ENCODE measurements at regions not wholly inside any gene's neighbourhood (a gene's known extent, or its start where the extent isn't known, plus 50 kb on each side); places are given as distances from the start of the nearest gene placed in this dataset.
"Not testable (repeated sequence)": the region's sequence is repeated elsewhere in the genome, so short reads cannot be mapped to it uniquely, and the experiment has no call there.

GRCh38 chr2:64745562-64745961 lies 91.8 kb upstream of the SERTAD2 start:
- no peak for DNase-seq

DNA sequence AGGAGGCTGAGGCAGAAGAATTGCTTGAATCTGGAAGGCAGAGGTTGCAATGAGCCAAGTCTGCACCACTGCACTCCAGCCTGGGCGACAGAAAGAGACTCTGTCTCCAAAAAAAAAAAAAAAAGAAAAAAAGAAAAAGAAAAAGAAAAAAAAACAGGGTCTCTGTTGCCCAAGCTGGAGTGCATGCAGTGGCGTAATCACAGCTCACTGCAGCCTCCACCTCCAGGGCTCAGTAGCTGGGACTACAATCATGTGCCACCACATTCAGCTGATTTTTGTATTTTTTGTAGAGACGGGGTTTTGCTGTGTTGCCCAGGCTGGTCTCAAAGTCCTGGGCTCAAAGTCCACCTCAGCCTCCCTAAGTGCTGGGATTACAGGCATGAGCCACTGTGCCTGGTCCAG lies 94.0 kb upstream of the SERTAD2 start:
- DNase-seq: not testable (repeated sequence)

DNA sequence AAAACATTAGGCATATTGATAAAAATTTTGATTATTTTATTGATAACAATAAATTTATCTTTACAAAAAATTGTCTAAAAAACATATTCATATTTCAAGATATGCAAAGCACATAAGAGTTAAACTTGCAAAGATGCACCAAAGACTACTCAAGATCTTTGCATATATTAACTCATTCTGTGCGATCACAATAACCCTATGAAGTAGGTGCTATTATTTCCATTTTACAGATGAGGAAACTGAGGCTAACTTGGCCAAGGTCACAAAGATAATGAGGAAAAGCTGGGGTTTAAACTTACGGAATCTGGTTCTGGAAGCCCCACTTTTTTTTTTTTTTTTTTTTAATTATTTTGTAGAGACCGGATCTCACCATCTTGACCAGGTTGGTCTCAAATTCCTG lies 94.4 kb upstream of the SERTAD2 start:
- no peak for DNase-seq

- no peak for DNase-seq
These were observed 94.8 kb upstream of the SERTAD2 start for GRCh38 chr2:64748561-64748960.

DNA sequence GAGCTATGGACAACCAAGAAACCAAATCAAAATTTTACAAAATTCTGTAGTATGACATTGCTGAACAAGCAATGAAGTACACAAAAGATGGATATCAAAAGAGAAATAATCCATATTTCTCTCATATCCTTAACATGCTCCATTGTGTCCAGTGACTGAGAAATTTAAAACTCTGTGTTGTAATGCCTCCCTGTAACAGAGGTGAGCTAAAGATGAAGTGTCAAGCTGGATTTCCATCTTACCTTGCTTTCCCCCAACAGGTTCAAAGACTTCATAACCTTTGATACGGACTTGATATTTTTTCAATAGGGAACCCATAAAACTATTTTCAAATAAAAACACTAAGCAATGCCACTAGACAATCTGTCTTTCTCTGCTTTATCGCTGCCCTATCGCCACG lies 95.7 kb upstream of the SERTAD2 start:
- no peak for DNase-seq

GRCh38 chr2:64750001-64750816 lies 96.5 kb upstream of the SERTAD2 start:
- peak; percentile 70 for DNase-seq

DNA sequence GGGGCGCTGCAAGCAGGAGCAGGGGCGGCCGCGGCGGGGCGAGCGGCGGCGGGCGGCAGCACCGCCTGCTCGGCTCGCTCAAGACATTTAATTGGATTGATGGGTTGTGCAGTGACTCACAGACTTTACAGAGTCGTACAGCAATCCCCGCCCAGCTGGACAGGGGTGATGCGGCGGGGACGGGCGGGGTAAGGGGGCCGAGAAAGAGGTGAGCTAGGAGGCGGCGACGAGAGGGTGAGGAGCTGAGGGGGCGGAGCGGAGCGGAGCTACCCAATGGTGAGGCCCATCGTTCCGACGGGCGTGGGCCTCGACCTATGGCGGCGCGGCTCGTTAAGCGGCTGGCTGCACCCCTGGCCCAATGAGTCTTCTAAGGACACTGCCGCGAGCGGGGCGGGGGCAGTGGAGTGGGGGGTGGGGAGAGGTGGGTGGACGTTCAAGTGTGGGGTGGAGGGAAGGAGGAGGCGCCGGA lies 97.1 kb upstream of the SERTAD2 start:
- peak; percentile 100 for DNase-seq

- DNase-seq: no peak
These were observed 97.9 kb upstream of the SERTAD2 start for GRCh38 chr2:64751286-64752260.

GRCh38 chr2:64753399-64753798 lies 99.7 kb upstream of the SERTAD2 start:
- no peak for DNase-seq

DNA sequence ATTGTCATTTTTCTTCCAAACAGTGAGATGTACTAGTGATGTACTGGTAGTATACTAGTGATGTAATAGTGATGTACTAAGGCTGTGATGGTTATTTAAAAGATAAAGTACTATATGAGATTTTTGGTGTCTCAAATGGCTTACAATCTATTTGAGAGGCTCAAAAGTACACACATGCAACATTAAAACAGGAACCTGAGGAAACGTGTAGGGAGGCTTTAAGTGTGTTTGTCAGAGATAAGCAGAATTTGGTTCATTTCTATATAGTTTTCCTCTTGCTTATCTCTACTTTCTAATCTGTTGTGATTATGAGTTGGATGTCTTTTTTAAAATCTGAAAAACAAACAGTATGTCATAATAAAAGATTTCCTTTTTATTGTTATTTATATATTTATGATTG lies 100.9 kb upstream of the SERTAD2 start:
- no peak for DNase-seq

- DNase-seq: no peak
These were observed 103.4 kb upstream of the SERTAD2 start for GRCh38 chr2:64757126-64757525.

- DNase-seq: no peak
These were observed 106.4 kb upstream of the SERTAD2 start for GRCh38 chr2:64760128-64760527.

DNA sequence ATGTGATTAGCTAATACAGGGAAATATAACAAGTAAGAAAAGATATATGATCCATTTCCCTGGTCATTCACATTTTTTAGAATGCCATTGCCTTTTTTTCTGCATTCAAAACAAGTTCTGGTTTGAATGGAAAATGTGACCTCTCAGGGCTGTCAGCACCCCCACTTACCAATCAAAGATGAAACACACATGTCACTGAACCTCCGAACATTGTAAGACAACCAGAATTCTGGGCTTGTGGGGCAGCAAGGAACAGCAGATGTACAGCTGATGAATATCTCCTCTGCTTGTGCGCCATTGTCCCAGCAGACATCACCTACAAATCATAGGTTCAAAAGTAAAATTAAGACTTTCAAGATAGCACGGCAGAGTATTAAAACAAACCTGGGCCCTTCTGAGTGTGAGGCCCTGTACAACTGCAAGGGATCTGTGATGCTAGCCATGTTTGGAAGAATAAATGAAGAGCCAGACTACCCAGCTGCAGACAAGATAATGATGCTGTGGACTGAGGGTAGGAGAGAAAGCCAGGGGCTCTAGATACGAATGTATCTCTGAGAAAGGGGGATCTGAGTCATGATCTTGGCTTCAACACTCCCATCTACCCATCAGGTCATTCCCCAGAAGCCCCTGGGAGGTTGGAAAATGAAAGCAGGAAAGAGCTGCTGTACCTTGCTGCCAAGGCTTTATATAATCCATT lies 108.7 kb upstream of the SERTAD2 start:
- no peak for DNase-seq

DNA sequence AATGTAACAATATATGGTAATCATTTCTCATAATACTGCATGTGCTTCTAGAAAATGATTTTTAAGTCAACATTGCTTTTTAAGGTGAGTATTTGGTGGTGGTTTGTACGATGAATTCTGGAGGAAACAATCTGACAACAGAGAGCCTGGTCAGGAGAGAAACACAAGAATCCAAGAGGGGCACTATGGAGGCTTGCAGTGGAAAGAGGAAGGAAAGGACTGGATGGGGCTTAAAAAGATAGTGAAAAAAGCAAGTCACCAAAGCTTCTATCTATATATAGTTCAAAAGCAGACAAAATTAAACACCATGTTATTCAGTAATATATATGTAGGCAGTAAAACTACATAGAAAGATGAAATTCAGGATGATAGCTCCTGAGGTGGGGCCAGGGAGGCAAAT lies 109.4 kb upstream of the SERTAD2 start:
- DNase-seq: no peak

DNA sequence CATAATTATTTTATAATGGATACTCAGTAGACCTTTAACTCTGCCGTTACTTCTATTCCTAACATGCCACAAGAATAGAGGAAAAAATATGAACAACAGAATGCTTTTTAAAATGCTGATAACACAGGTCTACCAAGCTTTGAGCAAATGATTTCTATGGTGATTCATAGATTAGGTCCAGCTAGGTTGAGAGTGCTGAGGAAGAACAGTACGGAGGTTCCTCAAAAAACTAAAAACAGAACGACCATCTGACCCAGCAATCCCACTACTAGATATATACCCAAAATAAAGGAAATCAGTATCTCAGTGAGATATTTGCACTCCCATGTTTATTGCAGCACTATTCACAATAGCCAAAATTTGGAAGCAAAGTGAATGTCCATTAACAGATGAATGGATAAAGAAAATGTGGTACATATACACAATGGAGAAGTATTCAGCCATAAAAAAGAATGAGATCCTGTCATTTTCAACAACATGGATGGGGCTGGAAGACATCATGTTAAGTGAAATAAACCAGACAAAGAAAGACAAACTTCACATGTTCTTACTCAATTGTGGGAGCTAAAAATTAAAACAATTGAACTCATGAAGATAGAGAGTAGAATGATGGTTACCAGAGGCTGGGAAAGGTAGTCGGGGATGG lies 111.6 kb upstream of the SERTAD2 start:
- no peak for DNase-seq

GRCh38 chr2:64766841-64767669 lies 113.3 kb upstream of the SERTAD2 start:
- no peak for DNase-seq

GRCh38 chr2:64767670-64768468 lies 114.2 kb upstream of the SERTAD2 start:
- DNase-seq: peak; percentile 89

- no peak for DNase-seq
These were observed 114.8 kb upstream of the SERTAD2 start for GRCh38 chr2:64768491-64769005.

DNA sequence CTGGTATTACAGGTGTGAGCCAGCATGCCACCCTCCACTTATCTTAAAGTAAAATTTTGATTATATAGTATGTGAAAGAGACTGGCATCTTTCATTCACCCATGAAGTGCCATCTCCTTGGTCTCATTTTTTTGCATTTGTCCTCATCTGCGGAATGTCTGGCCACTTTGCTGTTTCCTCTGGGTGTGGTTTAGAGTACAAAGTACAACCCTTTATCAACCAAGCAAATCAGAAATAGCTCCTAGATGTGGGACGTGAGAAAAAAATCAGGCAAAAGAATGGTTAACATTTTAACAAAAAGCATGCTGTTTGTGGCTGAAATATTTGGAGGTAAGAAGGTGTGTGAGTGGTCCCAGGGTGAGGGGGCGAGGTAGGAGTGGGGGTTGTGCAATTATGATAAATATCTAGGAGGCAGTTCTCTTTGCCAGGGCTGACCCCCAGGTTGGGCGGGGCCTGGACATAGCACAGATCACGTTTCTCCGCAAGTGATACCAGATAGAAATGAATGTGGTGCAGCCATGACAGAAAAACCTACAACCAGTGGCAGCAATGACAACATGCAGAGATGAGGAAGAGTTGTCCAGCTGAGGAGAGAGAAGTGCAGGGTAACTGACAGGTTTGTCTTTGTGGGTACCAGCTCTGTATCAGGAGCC lies 115.8 kb upstream of the SERTAD2 start:
- DNase-seq: no peak
